ENCODE measurements at regions not wholly inside any gene's neighbourhood (a gene's known extent, or its start where the extent isn't known, plus 50 kb on each side); places are given as distances from the start of the nearest gene placed in this dataset.

DNA sequence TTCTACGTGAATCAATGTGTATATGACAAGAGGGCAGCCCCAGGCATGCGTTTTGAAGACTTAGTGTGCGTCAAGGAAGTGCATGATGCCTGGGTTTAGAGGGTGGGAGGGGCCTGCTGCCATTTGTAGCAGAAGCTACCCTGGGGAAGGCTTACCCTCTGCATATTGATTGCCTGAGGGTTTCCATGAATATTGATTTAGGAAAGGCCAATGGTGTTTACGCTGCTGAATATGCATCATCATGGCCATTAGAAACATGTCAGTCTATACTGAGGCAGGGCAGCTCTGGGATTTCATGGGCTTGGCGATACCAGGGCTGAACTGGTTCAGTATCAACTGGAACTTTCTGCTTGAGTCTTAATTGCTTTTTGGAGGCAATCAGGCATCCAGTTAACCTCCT is 259.3 kb downstream of the DCDC2C start:
- TF ChIP-seq, protein P1, sequence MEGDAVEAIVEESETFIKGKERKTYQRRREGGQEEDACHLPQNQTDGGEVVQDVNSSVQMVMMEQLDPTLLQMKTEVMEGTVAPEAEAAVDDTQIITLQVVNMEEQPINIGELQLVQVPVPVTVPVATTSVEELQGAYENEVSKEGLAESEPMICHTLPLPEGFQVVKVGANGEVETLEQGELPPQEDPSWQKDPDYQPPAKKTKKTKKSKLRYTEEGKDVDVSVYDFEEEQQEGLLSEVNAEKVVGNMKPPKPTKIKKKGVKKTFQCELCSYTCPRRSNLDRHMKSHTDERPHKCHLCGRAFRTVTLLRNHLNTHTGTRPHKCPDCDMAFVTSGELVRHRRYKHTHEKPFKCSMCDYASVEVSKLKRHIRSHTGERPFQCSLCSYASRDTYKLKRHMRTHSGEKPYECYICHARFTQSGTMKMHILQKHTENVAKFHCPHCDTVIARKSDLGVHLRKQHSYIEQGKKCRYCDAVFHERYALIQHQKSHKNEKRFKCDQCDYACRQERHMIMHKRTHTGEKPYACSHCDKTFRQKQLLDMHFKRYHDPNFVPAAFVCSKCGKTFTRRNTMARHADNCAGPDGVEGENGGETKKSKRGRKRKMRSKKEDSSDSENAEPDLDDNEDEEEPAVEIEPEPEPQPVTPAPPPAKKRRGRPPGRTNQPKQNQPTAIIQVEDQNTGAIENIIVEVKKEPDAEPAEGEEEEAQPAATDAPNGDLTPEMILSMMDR (IDR thresholded peaks at IDR 0.05) = no peak
- no peak for TF ChIP-seq POLR2A (IDR thresholded peaks at IDR 0.05)
